ENCODE measurements at regions not wholly inside any gene's neighbourhood (a gene's known extent, or its start where the extent isn't known, plus 50 kb on each side); places are given as distances from the start of the nearest gene placed in this dataset.

- Histone ChIP-seq H3K27ac (no peak overlapping the region), H3K27me3 (no peaks in the 10 kb centered on the region), H3K4me3 (no peak overlapping the region), H3K36me3 (no peaks in the 10 kb centered on the region), H3K4me1 (no peaks in the 10 kb centered on the region), H3K9me3 (no peaks in the 10 kb centered on the region)
- intact Hi-C loops (cut with DNase I) = no loop called here
- DNase-seq (no peak), ATAC-seq (no peak)
- 80% methylated on average over 1 of the region's 1 CpG for WGBS (ENCODE audit: insufficient coverage, low coverage, low lambda C conversion rate, missing lambda C conversion rate)
- TF ChIP-seq POLR2A (IDR thresholded peaks at IDR 0.05) (no peak), CTCF (IDR thresholded peaks at IDR 0.05) (no peak)
These were observed 219.0 kb upstream of the SPAG17 start for GRCh38 chr1:118404024-118404423.

- Histone ChIP-seq H3K4me1 (no peaks in the 10 kb centered on the region), H3K27me3 (no peaks in the 10 kb centered on the region), H3K36me3 (no peaks in the 10 kb centered on the region), H3K4me3 (no peak overlapping the region), H3K27ac (no peak overlapping the region), H3K9me3 (no peaks in the 10 kb centered on the region)
- no peak for TF ChIP-seq POLR2A (IDR thresholded peaks at IDR 0.05)
- TF ChIP-seq CTCF (IDR thresholded peaks at IDR 0.05) = no peak
- ATAC-seq (no peak), DNase-seq (no peak)
- 37% methylated on average over 2 of the region's 2 CpGs for WGBS (ENCODE audit: insufficient coverage, low coverage, low lambda C conversion rate, missing lambda C conversion rate)
- intact Hi-C loops (cut with DNase I) = no loop called here
These were observed 212.4 kb upstream of the SPAG17 start for GRCh38 chr1:118397496-118397859.

GRCh38 chr1:118396829-118397495 lies 211.9 kb upstream of the SPAG17 start:
- no peak for DNase-seq
- H3K27ac ChIP-seq = no peak overlapping the region
- intact Hi-C loops (cut with DNase I) = no loop called here
- no peaks in the 10 kb centered on the region for H3K4me1 ChIP-seq
- H3K36me3 ChIP-seq = no peaks in the 10 kb centered on the region
- TF ChIP-seq CTCF (IDR thresholded peaks at IDR 0.05) (no peak), POLR2A (IDR thresholded peaks at IDR 0.05) (no peak)
- H3K9me3 ChIP-seq = no peaks in the 10 kb centered on the region
- no peak overlapping the region for H3K4me3 ChIP-seq
- H3K27me3 ChIP-seq = no peaks in the 10 kb centered on the region
- ATAC-seq = no peak
- WGBS (ENCODE audit: insufficient coverage, low coverage, low lambda C conversion rate, missing lambda C conversion rate) = 11% methylated on average over 1 of the region's 4 CpGs

GRCh38 chr1:118396279-118396678 lies 211.3 kb upstream of the SPAG17 start:
- Histone ChIP-seq H3K36me3 (no peaks in the 10 kb centered on the region), H3K4me1 (no peaks in the 10 kb centered on the region), H3K27me3 (no peaks in the 10 kb centered on the region), H3K9me3 (no peaks in the 10 kb centered on the region), H3K4me3 (no peak overlapping the region), H3K27ac (no peak overlapping the region)
- intact Hi-C loops (cut with DNase I) = no loop called here
- DNase-seq (no peak), ATAC-seq (no peak)
- no peak for TF ChIP-seq POLR2A (IDR thresholded peaks at IDR 0.05)
- TF ChIP-seq CTCF (IDR thresholded peaks at IDR 0.05) = no peak
- 36% methylated on average over 1 of the region's 1 CpG for WGBS (ENCODE audit: insufficient coverage, low coverage, low lambda C conversion rate, missing lambda C conversion rate)
